ENCODE measurements at regions not wholly inside any gene's neighbourhood (a gene's known extent, or its start where the extent isn't known, plus 50 kb on each side); places are given as distances from the start of the nearest gene placed in this dataset.
A peak's percentile ranks its signal among the peaks of the same experiment; 100 is the strongest.
"Not testable (repeated sequence)": the region's sequence is repeated elsewhere in the genome, so short reads cannot be mapped to it uniquely, and the experiment has no call there.

- peak; percentile 41 for DNase-seq (ENCODE audit: low read depth)
Measured at GRCh38 chr3:166446291-166446690, 609.1 kb upstream of the BCHE start.

GRCh38 chr3:166445865-166446264 is 608.6 kb upstream of the BCHE start:
- DNase-seq (ENCODE audit: low read depth), result no peak

DNA sequence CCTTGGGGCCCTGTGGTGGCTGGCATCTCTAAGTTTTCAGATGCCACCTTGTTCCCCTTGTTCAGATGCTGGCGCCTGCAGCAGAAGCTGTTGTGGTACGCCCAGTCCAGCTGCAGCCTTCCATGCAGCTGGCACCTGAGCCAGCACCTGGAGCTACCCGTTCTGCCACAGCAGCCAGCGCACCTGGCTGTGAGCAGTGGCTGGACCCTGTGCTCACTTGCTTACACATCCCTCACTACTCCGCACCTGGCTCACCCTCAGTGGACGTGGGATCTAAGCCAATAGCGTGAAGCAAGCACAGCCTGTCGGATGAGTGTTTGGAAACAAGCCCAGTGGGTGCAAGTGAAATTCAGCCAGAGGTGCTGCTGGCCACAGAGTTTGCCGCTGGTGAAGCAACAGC is 607.5 kb upstream of the BCHE start:
- DNase-seq (ENCODE audit: low read depth), result no peak

- DNase-seq (ENCODE audit: low read depth), result no peak
Measured at GRCh38 chr3:166444336-166444735, 607.1 kb upstream of the BCHE start.

GRCh38 chr3:166435469-166436057 is 598.3 kb upstream of the BCHE start:
- no peak for DNase-seq (ENCODE audit: low read depth)

DNA sequence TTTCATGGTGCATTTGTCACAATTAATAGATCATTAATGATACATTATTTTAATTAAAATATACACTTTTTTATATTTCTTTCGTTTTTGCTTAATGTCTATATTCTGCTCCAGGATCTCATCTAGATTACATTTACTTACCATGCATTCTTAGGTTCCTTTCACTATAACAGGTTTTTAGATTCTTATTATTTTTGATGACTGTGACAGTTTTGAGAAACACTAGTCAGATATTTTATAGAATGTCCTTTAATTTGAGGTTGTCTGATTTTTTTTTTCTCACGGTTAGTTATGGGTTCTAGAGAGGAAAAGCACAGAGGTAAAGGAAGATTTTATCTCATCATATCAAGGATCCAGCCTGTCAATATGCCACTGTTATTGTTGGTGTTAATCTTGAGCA is 595.8 kb upstream of the BCHE start:
- no peak for DNase-seq (ENCODE audit: low read depth)

GRCh38 chr3:166425900-166426611 is 588.8 kb upstream of the BCHE start:
- no peak for DNase-seq (ENCODE audit: low read depth)

DNA sequence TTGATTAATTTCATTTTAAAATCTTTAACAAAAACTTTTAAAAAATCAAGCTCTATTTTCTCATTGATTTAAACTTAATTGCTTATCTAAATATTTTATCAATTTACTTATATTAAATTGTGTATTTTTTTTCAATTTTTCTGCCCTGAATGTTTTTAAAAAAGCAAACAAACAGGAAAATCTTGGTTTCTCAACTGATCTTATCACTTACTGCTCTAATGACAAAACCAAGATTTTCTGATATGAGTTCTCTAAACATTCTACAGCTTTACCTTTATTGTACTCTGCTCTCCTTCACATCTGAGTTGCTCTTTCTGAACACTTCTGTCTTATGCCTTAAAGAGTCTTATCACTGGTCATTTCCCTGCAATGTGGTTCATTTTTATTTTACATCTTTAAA is 587.8 kb upstream of the BCHE start:
- DNase-seq (ENCODE audit: low read depth), result no peak

DNA sequence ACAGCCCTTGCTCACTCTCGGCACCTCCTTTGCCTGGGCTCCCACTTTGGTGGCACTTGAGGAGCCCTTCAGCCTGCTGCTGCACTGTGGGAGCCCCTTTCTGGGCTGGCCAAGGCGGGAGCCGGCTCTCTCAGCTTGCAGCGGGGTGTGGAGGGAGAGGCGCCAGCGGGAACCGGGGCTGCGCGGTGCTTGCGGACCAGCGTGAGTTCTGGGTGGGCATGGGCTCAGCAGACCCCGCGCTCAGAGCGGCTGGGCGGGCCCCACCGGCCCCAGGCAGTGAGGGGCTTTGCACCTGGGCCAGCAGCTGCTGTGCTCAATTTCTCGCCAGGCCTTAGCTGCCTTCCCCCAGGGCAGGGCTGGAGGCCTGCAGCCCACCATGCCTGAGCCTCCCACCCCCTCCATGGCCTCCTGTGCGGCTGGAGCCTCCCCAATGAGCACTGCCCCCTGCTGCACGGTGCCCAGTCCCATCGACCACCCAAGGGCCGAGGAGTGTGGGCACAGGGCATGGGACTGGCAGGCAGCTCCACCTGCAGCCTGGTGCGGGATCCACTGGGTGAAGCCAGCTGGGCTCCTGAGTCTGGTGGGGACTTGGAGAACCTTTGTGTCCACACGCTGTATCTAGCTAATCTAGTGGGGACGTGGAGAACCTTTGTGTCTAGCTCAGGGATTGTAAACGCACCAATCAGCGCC is 586.7 kb upstream of the BCHE start:
- not testable (repeated sequence) for DNase-seq (ENCODE audit: low read depth)

- no peak for DNase-seq (ENCODE audit: low read depth)
Measured at GRCh38 chr3:166422556-166422955, 585.3 kb upstream of the BCHE start.

- DNase-seq (ENCODE audit: low read depth), result no peak
Measured at GRCh38 chr3:166420071-166420470, 582.8 kb upstream of the BCHE start.

- no peak for DNase-seq (ENCODE audit: low read depth)
Measured at GRCh38 chr3:166405896-166406295, 568.7 kb upstream of the BCHE start.

DNA sequence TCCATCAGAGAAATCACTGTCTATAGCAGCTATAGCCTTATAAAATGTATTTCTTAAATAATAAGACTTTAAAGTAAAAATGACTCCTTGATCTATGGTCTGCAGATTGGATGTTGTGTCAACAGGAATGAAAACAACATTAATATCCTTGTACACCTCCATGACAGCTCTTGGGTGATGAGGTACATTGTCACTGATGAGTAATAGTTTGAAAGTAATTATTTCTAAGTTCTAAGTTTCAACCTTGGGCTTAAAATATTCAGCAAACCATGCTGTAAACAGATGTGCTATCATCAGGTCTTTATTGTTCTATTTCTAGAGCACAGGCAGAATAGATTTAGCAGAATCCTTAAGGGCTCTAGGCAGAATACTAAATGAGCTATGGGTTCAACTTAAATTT is 568.2 kb upstream of the BCHE start:
- DNase-seq (ENCODE audit: low read depth), result no peak

- no peak for DNase-seq (ENCODE audit: low read depth)
Measured at GRCh38 chr3:166390303-166390702, 553.1 kb upstream of the BCHE start.

DNA sequence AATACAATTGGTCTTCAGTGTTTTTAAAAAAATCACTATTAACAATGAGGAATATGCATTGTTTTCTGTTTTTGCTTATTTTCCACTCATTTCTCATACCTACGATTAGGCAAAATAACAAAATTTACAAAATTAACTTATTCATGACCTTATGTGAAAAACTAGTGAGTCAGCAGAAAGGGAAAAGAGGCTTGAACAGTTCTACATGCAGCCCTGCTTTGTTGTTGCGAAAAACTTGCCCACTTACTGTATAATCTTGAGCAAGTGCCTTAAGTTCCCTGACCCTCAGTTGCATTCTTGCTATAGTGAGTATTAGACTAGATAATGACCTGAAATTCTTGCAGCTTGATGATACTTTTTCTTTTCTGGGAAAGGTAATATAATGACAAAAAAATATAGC is 551.1 kb upstream of the BCHE start:
- no peak for DNase-seq (ENCODE audit: low read depth)

- DNase-seq (ENCODE audit: low read depth), result no peak
Measured at GRCh38 chr3:166372571-166373106, 535.4 kb upstream of the BCHE start.

GRCh38 chr3:166367947-166368533 is 530.8 kb upstream of the BCHE start:
- DNase-seq (ENCODE audit: low read depth), result no peak

DNA sequence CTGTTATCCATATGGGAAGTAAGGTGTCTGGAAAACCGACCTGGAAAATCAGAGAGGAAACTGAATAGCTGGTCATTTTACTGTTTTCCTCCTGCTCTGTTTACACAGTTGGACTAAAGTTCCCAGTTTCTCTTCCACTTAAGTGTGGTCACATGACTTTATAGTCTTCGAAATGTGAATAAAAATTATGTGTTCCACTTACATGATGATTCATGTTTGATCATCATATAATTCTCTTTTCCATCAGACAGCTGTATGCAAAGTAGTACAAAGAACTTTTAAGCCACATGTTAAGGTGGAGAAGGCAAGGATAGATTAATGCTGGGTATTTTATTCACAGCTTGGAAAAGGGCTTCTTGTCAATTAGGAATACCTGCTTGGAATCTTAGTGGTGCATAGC is 525.5 kb upstream of the BCHE start:
- no peak for DNase-seq (ENCODE audit: low read depth)

DNA sequence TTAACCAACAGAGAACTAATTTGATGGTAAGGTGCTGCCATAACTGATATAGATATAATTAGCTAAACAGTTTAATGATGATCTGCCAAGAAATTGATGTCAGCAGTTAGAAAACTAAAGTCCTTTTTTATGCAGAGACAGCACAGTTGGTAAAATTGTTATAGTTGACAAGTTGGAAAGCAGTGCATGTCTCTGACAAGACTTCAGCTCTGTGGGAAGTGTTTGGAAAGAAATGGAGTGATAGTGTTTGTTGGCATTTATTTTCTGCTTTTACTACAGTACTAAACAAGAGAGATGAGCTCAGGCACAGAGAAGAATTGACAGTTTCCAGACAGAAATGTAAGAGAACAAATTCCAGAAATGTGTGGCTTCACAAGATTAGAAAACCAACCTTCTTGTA is 523.5 kb upstream of the BCHE start:
- no peak for DNase-seq (ENCODE audit: low read depth)

GRCh38 chr3:166351461-166351860 is 514.2 kb upstream of the BCHE start:
- no peak for DNase-seq (ENCODE audit: low read depth)

GRCh38 chr3:166340604-166341266 is 503.5 kb upstream of the BCHE start:
- no peak for DNase-seq (ENCODE audit: low read depth)

DNA sequence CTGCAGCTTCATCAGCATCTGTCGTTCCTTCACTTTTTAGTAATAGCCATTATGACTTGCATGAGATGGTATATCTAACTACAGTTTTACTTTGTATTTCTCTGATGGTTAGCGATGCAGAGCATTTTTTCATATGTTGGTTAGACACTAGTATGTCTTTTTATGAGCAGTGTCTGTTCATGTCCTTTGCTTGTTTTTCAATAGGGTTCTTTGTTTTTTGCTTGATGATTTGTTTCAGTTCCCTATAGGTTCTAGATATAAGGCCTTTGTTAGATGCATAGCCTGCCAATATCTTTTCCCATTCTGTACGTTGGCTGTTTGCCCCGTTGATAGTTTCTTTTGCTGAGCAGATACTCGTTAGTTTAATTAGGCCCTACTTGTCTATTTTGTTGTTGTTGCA is 487.2 kb upstream of the BCHE start:
- DNase-seq (ENCODE audit: low read depth), result no peak

All from non-pigmented ciliary epithelial cell (primary cell).